Activated T-helper 1 cell treated with Interleukin-2 at 50 U/mL for 16 hours (primary cell): ENCODE measurements at regions not wholly inside any gene's neighbourhood (a gene's known extent, or its start where the extent isn't known, plus 50 kb on each side); places are given as distances from the start of the nearest gene placed in this dataset.

Experiments
- DNase-seq: peaks from one replicate; pipeline ENCODE4 v3.0.0-alpha.2; 2020; ENCODE audit warnings: low read depth

- DNase-seq = no peak
Observed at GRCh38 chr15:93311620-93312019, 222.6 kb upstream of the RGMA start.

- no peak for DNase-seq
Observed at GRCh38 chr15:93308026-93308690, 219.1 kb upstream of the RGMA start.

- no peak for DNase-seq
Observed at GRCh38 chr15:93307513-93307912, 218.5 kb upstream of the RGMA start.

GRCh38 chr15:93305306-93305705, 216.3 kb upstream of the RGMA start:
- DNase-seq = no peak

GRCh38 chr15:93302080-93302765, 213.2 kb upstream of the RGMA start:
- no peak for DNase-seq

GRCh38 chr15:93300796-93301195, 211.8 kb upstream of the RGMA start:
- DNase-seq = no peak

- DNase-seq = no peak
Observed at GRCh38 chr15:93299675-93300074, 210.7 kb upstream of the RGMA start.

GRCh38 chr15:93298901-93299300, 209.9 kb upstream of the RGMA start:
- DNase-seq = no peak

- no peak for DNase-seq
Observed at GRCh38 chr15:93296759-93297500, 207.9 kb upstream of the RGMA start.

GRCh38 chr15:93294896-93295295, 205.9 kb upstream of the RGMA start:
- no peak for DNase-seq

GRCh38 chr15:93294066-93294465, 205.1 kb upstream of the RGMA start:
- no peak for DNase-seq

- no peak for DNase-seq
Observed at GRCh38 chr15:93291380-93291779, 202.4 kb upstream of the RGMA start.

GRCh38 chr15:93290618-93290946, 201.6 kb upstream of the RGMA start:
- DNase-seq = no peak

- DNase-seq = no peak
Observed at GRCh38 chr15:93289941-93290617, 201.1 kb upstream of the RGMA start.

GRCh38 chr15:93288728-93289294, 199.8 kb upstream of the RGMA start:
- no peak for DNase-seq

- no peak for DNase-seq
Observed at GRCh38 chr15:93286446-93286845, 197.4 kb upstream of the RGMA start.

GRCh38 chr15:93283854-93284253, 194.8 kb upstream of the RGMA start:
- DNase-seq = no peak

- DNase-seq = no peak
Observed at GRCh38 chr15:93282808-93283207, 193.8 kb upstream of the RGMA start.

- no peak for DNase-seq
Observed at GRCh38 chr15:93278783-93279182, 189.8 kb upstream of the RGMA start.

- DNase-seq = no peak
Observed at GRCh38 chr15:93278006-93278405, 189.0 kb upstream of the RGMA start.

GRCh38 chr15:93274257-93274656, 185.2 kb upstream of the RGMA start:
- DNase-seq = no peak

GRCh38 chr15:93271871-93272270, 182.9 kb upstream of the RGMA start:
- DNase-seq = no peak
